Gastroesophageal sphincter (tissue), 4 donors: ENCODE measurements at regions not wholly inside any gene's neighbourhood (a gene's known extent, or its start where the extent isn't known, plus 50 kb on each side); places are given as distances from the start of the nearest gene placed in this dataset.

Source experiments
- ATAC-seq: fragments of 150-250 bp; one replicate; pipeline ENCODE4 v1.9.1; 2016; ENCODE audit warnings: mild to moderate bottlenecking, moderate library complexity
- H3K27ac ChIP-seq, 4 donors: fragments of 200-600 bp; sonication (generic) in 3 of 4; 1 replicate in 3 of 4; 2 replicates in 1 of 4; pipeline ENCODE4 v1.5.1; 2016 to 2019
- H3K27me3 ChIP-seq: fragments of 200-600 bp; sonication (generic); one replicate; pipeline ENCODE4 v1.5.1; 2019
- H3K36me3 ChIP-seq, 2 donors: fragments of 200-600 bp; sonication (generic); one replicate each; pipeline ENCODE4 v1.5.1; 2019; ENCODE audit warnings: control low read depth in 1 of 2
- H3K4me1 ChIP-seq, 3 donors: fragments of 200-600 bp; sonication (generic); 1 replicate in 2 of 3; 2 replicates in 1 of 3; pipeline ENCODE4 v1.5.1; 2016 to 2019; ENCODE audit warnings: control low read depth in 2 of 3
- H3K4me3 ChIP-seq, 2 donors: fragments of 200-600 bp; sonication (generic); one replicate each; pipeline ENCODE4 v1.5.1; 2019; ENCODE audit warnings: mild to moderate bottlenecking in 1 of 2, moderate library complexity in 1 of 2
- H3K9me3 ChIP-seq, 3 donors: fragments of 200-600 bp; sonication (generic); one replicate each; pipeline ENCODE4 v1.5.1; 2017 to 2019; ENCODE audit warnings: control low read depth in 2 of 3
- EP300 ChIP-seq: sonication (generic); formaldehyde crosslinking; IDR thresholded peaks from one replicate; pipeline ENCODE4 v1.6.1; 2017; ENCODE audit warnings: antibody characterized with exemption, mild to moderate bottlenecking
- POLR2A ChIP-seq, 2 donors: fragments of 450-650 bp; IDR thresholded peaks; one replicate each; pipeline ENCODE4 v1.6.1; 2017; ENCODE audit warnings: antibody characterized with exemption in 2 of 2, mild to moderate bottlenecking in 2 of 2, moderate library complexity in 1 of 2
- POLR2AphosphoS5 ChIP-seq: sonication (generic); formaldehyde crosslinking; IDR thresholded peaks from one replicate; pipeline ENCODE4 v1.6.1; 2017; ENCODE audit warnings: antibody characterized with exemption
- WGBS, 2 donors: methylation state at CpG; one replicate each; pipeline ENCODE4 v1.1.5; 2018; ENCODE audit warnings: low coverage in 1 of 2; 5-methylcytosine and 5-hydroxymethylcytosine counted together
- TF ChIP-seq, protein P1 (sequence below), 4 experiments: fragments of 200-600 bp in 2 of 4; fragments of 450-650 bp in 2 of 4; sonication (generic) in 1 of 4; IDR thresholded peaks; one replicate each; pipeline ENCODE4 v1.5.1; 2017 to 2019; ENCODE audit warnings: antibody characterized with exemption in 4 of 4, mild to moderate bottlenecking in 2 of 4, moderate library complexity in 2 of 4

DNA sequence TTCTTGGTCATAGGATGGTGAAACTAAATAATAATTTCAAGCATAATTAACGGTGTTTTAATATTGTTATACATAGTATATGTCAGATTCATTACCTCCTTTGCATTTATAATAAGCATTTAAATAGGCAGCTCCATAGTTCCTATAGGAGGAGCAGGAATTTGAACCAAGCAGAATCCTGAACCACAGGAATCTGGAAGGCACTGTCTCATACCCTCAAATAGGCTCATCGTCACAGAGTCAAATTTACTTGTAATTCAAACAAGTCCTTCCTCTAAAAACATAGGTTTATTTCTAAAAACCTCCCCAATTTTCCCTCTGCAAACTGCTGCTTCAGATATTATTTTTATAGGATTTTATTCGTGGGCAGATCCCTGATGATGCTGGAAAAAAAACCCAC, 376.3 kb upstream of the ARHGEF26 start:
- no peak for ATAC-seq
- Histone ChIP-seq H3K4me1 (peaks cover 0 to 10% (median 3%) of the 10 kb centered on the region in 3 donors), H3K27ac (no peak overlapping the region), H3K27me3 (no peaks in the 10 kb centered on the region), H3K9me3 (no peaks in the 10 kb centered on the region), H3K4me3 (no peak overlapping the region), H3K36me3 (no peaks in the 10 kb centered on the region)
- WGBS, 2 donors = 77 to 94% methylated on average over 3 of the region's 3 CpGs
- TF ChIP-seq EP300 (no peak), POLR2A (IDR thresholded peaks at IDR 0.05) (no peak), POLR2AphosphoS5 (no peak)
- TF ChIP-seq, protein P1, sequence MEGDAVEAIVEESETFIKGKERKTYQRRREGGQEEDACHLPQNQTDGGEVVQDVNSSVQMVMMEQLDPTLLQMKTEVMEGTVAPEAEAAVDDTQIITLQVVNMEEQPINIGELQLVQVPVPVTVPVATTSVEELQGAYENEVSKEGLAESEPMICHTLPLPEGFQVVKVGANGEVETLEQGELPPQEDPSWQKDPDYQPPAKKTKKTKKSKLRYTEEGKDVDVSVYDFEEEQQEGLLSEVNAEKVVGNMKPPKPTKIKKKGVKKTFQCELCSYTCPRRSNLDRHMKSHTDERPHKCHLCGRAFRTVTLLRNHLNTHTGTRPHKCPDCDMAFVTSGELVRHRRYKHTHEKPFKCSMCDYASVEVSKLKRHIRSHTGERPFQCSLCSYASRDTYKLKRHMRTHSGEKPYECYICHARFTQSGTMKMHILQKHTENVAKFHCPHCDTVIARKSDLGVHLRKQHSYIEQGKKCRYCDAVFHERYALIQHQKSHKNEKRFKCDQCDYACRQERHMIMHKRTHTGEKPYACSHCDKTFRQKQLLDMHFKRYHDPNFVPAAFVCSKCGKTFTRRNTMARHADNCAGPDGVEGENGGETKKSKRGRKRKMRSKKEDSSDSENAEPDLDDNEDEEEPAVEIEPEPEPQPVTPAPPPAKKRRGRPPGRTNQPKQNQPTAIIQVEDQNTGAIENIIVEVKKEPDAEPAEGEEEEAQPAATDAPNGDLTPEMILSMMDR (IDR thresholded peaks at IDR 0.05) = no peak

DNA sequence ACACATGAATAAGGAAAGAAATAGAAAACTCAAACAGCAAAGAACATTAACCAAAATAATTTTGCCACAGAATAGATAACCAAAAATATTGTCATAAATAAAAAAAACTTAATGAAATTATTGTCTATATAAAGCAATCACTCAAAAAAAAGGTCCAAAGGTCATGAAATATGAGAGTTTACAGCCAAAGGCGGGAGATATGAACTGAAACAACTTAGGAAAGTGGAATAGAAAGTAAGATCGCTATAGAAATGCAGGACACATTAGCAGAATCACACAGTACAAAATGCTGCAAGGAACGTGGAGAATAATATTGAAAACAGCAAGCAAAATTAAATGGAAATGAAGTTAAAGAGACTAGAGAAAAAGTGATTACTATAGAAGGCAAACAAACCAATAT, 375.0 kb upstream of the ARHGEF26 start:
- H3K9me3 ChIP-seq = no peaks in the 10 kb centered on the region
- no peak for ATAC-seq
- H3K4me3 ChIP-seq = no peak overlapping the region
- H3K27me3 ChIP-seq = no peaks in the 10 kb centered on the region
- no peak overlapping the region for H3K27ac ChIP-seq
- TF ChIP-seq, protein P1 (IDR thresholded peaks at IDR 0.05) = no peak
- TF ChIP-seq EP300 (no peak), POLR2AphosphoS5 (no peak), POLR2A (IDR thresholded peaks at IDR 0.05) (no peak)
- WGBS, 2 donors = 76 to 86% methylated on average over 3 of the region's 3 CpGs
- no peaks in the 10 kb centered on the region for H3K36me3 ChIP-seq
- peaks cover 0 to 10% (median 3%) of the 10 kb centered on the region in 3 donors for H3K4me1 ChIP-seq

DNA sequence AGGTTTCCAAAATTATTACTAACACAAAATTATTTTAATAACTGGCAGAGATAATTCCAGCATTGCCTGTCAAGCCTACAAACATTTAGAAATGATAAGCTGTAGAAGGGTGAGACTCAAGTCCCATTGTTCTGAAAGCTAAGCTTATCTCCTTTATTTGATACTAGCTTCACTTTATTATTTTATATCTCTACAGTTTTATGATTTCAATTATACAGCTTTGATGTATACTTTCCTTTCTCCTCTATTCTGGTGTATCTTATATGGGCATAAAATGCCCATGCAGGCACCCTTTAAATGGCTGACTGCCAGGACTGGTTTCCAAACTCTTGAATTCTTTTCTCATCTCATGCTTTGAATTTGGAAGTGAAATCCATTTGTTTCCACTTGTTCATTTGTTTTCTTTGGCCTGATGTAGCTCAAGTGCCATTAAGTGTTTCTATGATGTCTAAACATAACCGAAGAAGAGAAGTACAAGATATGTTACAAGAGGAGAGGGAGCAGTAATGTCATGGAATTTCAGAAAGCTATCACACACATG, 372.1 kb upstream of the ARHGEF26 start:
- no peak for TF ChIP-seq POLR2AphosphoS5
- TF ChIP-seq, protein P1 (IDR thresholded peaks at IDR 0.05) = no peak
- TF ChIP-seq EP300 = no peak
- TF ChIP-seq POLR2A (IDR thresholded peaks at IDR 0.05) = no peak
- WGBS, 2 donors = 0 to 12% methylated on average over 1 of the region's 1 CpG
- H3K27ac ChIP-seq = no peak overlapping the region
- peaks cover 0 to 26% (median 6%) of the 10 kb centered on the region in 3 donors for H3K4me1 ChIP-seq
- H3K36me3 ChIP-seq = no peaks in the 10 kb centered on the region
- H3K9me3 ChIP-seq = no peaks in the 10 kb centered on the region
- no peaks in the 10 kb centered on the region for H3K27me3 ChIP-seq
- H3K4me3 ChIP-seq = no peak overlapping the region
- ATAC-seq = no peak

DNA sequence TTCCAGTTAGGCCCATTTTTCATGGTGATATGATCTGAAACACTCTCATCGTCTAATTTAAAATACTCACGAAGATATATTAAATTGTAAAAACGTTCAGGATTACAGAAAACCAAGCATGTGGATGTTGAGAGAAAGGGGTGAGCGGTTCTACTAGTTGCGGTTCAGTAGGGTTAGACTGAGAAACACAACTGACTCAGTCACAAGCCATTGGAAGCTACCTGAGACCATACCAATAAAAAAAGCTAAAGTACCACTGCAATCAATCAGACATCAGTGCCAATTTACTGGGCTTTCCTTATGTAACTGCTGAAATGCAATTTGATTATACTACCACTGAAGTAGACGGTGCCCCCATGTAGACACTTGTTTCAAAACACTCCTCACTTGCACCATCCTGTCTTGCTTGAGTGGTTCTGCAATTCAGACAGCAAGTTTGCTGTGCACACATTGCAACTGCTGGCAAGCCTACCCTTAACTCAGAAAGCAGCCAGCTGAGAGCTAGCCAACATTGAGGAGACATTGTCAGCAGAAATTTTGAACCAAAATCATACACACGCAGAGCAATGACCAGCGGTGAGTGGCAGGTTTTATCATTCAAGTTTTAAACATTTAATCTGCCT, 368.7 kb upstream of the ARHGEF26 start:
- WGBS, 2 donors = 34 to 51% methylated on average over 8 of the region's 8 CpGs
- Histone ChIP-seq H3K9me3 (no peaks in the 10 kb centered on the region), H3K27me3 (no peaks in the 10 kb centered on the region), H3K36me3 (no peaks in the 10 kb centered on the region), H3K27ac (peak overlapping the region in 2 of 4 donors; percentile 34 to 39), H3K4me1 (peaks cover 0 to 31% (median 6%) of the 10 kb centered on the region in 3 donors), H3K4me3 (no peak overlapping the region)
- TF ChIP-seq POLR2A (IDR thresholded peaks at IDR 0.05) (no peak), POLR2AphosphoS5 (no peak), EP300 (no peak)
- TF ChIP-seq, protein P1 (IDR thresholded peaks at IDR 0.05) = no peak
- ATAC-seq = peak; percentile 72

DNA sequence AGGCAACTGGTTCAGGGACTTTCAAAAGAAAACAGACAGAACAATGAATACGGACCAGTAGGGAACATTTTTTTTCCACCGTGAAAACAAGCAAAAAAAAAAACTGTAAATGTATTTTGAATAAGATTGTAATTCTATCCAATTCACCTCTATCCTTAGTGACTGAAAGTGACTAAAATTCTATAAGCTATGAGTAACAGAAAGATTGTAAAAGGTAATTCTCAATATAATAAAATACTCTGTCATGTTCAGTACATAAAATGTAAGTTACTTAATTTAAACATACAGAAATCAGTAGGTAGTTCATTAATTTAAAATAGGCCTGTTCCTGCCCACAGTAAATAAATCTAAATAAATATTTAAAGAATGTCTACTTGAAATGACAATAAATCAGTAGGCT, 368.2 kb upstream of the ARHGEF26 start:
- peaks cover 0 to 31% (median 6%) of the 10 kb centered on the region in 3 donors for H3K4me1 ChIP-seq
- no peak overlapping the region for H3K4me3 ChIP-seq
- 18 to 29% methylated on average over 2 of the region's 2 CpGs for WGBS, 2 donors
- H3K36me3 ChIP-seq = no peaks in the 10 kb centered on the region
- H3K9me3 ChIP-seq = no peaks in the 10 kb centered on the region
- no peak for TF ChIP-seq POLR2A (IDR thresholded peaks at IDR 0.05)
- no peak for TF ChIP-seq POLR2AphosphoS5
- TF ChIP-seq, protein P1 (IDR thresholded peaks at IDR 0.05) = no peak
- TF ChIP-seq EP300 = no peak
- H3K27ac ChIP-seq = peak overlapping the region in 2 of 4 donors; percentile 34 to 39
- ATAC-seq = no peak
- no peaks in the 10 kb centered on the region for H3K27me3 ChIP-seq
